Activated T-cell treated with anti-CD3 and anti-CD28 coated beads for 1 hour (primary cell): ENCODE measurements at regions not wholly inside any gene's neighbourhood (a gene's known extent, or its start where the extent isn't known, plus 50 kb on each side); places are given as distances from the start of the nearest gene placed in this dataset.
"Not testable (repeated sequence)": the region's sequence is repeated elsewhere in the genome, so short reads cannot be mapped to it uniquely, and the experiment has no call there.

Experiments used
- DNase-seq: peaks from one replicate; pipeline ENCODE4 v3.0.0-alpha.2; 2020; ENCODE audit warnings: low read depth

- no peak for DNase-seq
Measured at GRCh38 chr11:25758145-25758661, 573.7 kb upstream of the ANO3 start.

DNA sequence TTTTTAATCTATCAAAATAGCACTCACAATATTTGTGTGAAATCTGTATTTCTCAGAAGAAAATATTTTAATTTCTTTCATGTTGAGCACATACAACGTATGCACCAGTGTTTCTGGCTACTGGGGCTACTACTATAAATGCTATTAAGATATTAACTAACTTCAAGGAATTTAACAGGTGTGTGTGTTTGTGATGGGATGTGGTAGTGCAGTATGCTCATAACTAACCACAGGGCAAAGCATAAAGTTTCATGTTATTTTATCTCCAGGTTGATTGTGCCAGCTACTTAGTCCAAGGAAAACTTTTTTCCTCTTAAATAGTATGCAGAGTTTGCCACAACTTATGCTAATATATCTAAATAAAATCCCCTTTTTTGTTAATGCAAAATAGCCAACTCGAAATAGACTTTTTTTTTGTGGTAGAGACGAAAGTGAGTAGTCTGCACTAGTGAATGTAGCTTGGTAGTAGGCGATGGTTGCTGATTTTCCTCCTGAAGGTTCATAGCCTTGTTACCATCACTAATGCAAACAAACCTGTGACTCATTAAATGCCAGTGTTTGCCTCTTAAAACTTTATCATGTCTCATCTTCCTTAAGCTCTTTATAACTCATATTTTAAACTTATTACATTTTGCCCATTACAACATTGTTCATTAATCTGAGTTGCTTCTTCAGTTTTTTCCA lies 565.5 kb upstream of the ANO3 start:
- no peak for DNase-seq

DNA sequence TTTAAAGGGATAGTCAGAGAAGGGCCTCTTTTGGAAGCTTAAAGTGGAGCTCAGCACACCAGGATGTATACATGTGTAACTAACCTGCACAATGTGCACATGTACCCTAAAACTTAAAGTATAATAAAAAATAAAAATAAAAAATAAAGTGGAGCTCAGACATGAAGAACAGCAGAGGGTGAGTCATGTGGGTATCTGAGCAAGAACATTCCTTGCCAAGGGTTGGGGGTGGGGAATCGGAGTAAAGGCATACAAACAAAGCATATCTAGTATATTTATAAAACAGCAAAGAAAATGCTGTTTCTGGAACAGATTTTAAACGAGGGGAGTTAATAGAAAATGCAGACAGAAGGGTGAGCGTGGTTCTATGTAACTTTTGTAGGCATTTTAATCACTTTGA lies 562.6 kb upstream of the ANO3 start:
- DNase-seq = no peak

DNA sequence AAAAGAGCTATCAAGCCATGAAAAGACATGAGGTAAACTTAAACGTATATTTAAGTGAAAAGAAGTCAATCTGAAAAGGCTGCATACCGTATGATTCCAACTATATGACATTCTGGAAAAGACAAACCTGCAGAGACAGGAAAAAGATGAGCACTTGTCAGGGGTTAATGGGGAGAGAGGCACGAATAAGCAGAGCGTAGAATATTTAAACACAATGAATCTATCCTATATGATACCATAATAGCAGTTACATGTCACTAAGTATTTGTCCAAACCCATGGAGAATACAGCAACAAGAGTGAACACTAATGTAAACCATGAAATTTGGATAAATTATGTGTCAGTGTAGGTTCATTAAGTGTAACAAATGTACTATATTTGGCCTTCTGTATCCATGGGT lies 560.3 kb upstream of the ANO3 start:
- no peak for DNase-seq

DNA sequence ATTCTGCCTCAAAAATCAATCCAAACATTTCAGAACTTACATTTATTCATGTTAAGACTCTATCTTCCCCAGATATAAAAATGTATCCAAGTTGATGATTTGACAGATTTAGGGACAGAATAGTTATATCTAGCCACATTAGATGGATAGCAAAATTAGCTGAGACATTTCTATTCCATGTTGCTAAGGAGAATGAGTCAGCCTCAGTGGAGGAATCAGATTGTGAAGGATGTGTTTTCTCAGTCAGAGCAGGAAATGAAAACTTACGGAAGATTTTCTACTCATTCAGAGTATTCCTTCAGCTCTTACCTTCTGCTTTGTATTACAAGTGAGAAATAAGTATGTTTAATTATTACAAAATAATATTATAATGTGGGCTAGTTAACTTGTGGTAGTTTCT lies 556.3 kb upstream of the ANO3 start:
- DNase-seq = no peak

GRCh38 chr11:25776238-25776637 lies 555.7 kb upstream of the ANO3 start:
- DNase-seq = no peak

GRCh38 chr11:25777343-25777742 lies 554.6 kb upstream of the ANO3 start:
- no peak for DNase-seq

DNA sequence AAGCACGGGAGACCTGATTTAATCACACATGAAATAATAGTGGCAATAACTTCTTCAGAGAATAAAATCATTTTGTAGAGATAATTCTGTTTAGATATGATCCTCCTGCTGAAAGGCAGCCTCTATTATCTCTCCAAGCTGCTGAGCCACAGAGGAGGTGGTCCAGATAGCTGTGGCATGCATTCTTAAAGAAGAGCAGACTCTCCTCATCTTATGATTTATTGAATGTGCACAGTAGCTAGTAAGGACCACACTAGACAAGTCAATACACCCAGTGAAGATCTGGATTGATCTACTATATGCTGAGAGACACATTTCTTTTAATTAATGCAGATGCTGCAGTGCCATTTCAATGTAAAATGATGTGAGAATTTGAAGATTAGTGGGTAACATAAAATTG lies 552.9 kb upstream of the ANO3 start:
- no peak for DNase-seq

DNA sequence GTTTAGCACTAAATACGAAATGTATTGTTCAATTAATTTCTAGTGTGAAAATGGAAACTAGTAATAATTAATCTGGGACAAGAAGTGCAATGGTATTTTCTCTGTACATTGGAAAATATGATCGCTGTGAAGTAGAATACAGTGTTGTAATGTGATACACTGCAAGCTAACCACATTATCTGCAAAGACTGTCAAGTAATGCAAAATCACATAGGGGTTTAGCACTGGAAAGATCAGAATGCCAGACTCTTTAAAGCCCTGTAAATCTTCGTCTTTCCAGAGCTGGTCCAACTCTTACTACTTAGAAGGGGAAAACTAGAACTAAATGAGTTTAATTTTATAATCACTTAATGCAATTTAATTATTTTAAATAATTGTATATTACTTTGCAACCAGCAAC lies 544.5 kb upstream of the ANO3 start:
- DNase-seq = no peak

DNA sequence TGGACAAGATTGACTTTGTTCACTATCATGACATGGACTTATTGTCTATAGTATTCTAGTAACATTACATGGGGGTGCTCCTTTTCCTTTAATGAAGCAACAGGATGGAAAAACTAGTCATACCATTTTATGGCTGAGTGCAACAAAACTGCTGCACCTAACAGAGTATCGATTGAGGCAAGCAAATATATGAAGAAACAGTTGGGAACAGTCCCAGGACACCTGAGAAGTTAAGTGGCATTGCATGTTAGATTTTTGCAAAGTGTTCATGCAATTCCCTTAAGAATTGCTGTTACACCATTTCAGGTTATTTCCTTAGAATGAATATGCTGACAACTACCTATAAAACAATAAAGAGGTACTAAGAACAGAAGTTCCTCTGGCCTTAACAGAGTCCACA lies 541.5 kb upstream of the ANO3 start:
- no peak for DNase-seq

DNA sequence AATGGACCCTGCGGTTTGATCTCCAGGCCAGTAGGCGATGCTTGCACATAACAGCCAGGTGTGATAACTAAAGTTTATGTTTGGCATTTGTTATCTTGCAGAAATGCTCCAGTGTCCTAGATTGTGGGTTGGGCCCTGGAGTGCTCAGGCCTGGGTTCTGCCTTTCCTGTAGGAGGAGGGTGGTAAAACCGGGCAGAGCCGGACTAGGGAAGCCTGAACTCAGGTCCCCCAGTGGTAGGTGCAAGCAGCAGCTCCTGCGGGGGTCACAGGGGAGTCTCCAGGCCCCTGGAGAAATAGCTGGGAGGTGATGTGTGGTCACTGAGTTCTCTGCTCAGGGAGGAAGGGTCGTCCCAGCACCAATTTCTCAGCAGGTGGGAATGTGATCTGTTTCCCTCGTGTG lies 538.3 kb upstream of the ANO3 start:
- no peak for DNase-seq

- no peak for DNase-seq
Measured at GRCh38 chr11:25794804-25795203, 537.1 kb upstream of the ANO3 start.

DNA sequence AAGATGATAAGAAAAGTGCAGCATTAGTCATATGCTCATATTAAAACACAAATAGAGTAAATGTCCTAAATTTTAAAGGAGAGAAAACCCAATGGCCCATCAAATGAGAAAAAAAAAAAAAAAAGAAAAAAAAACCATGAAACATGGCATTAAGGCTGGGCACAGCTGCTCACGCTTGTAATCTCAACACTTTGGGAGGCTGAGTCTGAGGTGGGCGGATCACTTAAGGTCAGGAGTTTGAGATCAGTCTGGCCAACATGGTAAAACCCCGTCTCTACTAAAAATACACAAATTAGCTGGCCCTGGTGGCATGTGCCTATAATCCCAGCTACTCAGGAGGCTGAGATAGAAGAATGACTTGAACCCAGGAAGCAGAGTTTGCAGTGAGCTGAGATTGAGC lies 515.5 kb upstream of the ANO3 start:
- DNase-seq = no peak

DNA sequence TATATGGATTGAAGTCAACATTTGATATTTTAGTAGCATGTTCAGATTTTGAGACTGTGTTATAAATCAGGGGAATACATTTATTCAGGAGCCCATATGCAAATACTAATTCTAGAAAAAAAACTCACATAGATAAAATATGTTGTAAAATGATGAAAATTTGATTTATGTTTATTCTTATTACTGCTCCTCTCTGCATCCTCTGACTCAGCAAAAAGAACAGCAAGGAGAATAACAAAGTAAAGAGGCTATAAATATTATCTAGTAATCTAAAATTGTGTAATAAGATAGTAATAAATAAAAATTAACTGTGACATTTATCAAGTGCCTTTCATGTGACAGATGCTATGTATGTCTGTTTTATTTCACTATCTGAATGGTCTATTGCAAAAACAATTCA lies 507.2 kb upstream of the ANO3 start:
- no peak for DNase-seq

DNA sequence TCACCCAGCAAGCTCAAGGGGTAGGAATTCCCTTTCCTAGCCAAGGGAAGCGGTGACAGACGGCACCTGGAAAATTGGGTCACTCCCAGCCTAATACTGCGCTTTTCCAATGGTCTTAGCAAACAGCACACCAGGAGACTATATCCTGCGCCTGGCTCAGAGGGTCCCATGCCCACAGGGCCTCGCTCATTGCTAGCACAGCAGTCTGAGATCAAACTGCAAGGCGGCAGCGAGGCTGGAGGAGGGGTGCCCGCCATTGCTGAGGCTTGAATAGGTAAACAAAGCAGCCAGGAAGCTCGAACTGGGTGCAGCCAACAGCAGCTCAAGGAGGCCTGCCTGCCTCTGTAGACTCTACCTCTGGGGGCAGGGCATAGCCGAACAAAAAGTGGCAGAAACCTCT lies 500.4 kb upstream of the ANO3 start:
- not testable (repeated sequence) for DNase-seq

DNA sequence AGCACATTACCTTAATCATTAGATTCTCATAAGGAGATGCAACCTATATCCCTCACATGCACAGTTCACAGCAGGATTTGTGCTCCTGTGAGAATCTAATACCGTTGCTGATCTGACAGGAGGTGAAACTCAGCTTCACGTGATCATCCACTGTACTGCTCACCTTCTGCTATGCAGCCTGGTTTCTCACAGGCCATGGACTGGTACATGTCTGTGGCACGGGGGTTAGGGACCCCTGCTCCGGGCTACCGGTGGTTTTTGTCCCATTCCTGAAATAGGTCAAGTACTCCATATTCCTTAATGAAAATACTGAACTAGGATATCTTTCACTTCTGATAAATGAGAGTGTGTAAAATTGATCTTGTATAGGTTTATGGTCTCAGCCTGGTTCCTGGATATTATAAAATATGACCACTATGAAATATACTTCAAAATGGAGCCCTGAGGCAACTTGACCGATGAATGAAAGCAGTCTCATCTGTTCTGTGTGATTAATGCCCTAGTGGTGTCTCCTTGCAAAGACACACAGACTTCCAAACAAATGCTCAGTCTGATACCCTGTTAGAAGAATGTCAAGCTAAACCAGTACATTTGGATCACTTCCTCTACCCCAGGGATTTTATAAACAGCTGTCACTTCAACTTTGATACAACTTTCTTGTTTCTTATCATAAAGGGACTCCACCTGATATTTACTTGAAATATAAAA lies 492.9 kb upstream of the ANO3 start:
- no peak for DNase-seq

- DNase-seq = no peak
Measured at GRCh38 chr11:25844811-25845210, 487.1 kb upstream of the ANO3 start.

GRCh38 chr11:25855916-25856315 lies 476.0 kb upstream of the ANO3 start:
- DNase-seq = no peak

GRCh38 chr11:25859776-25860175 lies 472.2 kb upstream of the ANO3 start:
- DNase-seq = no peak

DNA sequence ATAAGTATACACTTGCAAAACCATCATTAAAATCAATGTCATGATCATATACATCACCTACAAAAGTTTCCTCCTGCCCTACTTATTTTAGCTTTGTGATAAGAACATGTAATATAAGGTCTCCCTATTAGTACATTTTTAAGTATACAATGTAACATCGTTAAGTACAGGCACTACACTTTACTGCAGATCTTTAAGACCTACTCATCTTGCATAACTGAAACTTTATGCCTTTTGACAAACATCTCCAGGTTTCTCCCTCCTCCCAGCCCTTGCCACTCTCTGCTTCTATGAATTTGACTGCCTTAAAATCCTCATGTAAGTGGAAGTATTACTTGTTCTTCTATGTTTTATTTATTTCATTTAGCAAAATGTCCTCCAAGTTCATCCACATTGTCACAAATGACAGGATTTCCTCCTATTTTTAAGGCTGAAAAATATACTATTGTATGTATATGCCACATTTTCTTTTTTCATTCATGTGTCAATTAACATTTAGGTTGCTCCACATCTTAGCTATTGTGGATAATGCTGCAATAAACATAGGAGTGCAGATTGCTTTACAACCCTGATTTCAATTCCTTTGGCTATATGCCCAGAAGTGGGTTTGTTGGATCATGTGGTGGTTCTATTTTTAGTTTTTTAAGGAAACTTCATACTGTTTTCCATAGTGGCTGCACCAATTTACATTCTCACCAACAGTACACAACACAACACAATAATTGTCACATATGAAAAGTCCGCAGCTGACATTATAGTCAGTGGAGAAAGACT lies 471.1 kb upstream of the ANO3 start:
- DNase-seq = no peak

GRCh38 chr11:25862159-25862558 lies 469.8 kb upstream of the ANO3 start:
- no peak for DNase-seq

DNA sequence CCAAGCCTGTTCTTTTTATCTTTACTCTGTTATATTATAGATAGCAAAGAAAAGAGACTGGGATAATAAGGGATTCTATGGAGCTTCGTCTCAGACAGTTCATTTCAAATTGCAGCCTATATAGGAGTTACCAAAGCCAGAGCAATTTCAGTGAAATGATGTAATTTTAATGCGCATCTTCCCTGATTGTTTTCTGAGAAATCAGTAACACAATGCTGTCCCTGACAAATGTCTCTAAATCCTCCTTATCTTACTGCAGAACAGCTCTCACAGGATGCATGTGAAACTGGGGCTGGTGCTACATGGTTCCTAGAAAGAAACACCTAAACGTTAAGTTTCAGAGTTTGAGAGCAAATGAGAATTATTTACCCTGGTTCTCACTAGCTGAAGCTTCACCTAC lies 467.9 kb upstream of the ANO3 start:
- no peak for DNase-seq

DNA sequence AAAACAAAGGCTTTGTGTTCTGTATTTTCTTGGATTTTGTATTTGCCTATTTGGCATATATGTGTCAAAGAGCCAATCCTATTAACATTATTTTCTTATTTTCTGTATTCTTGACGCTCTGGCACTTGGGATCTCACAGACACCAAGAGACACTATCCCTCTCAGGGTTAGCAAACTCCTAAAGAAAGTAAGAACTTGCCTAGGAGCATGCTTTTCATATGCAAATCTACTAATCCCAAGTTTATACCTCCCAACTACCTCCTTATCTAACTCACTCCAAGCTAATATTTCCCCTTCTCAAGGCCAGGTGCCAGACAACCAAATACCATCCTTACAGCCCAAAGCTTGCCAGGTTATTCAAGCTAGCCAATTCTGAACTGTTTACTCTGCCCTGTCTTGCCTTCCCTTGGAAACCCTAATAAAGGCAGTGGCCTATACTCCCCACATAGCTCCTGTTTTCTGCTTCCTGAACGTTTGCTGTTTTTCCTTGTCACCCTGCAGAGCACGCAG lies 455.4 kb upstream of the ANO3 start:
- no peak for DNase-seq
